HG03135 (cell line): ENCODE measurements at regions not wholly inside any gene's neighbourhood (a gene's known extent, or its start where the extent isn't known, plus 50 kb on each side); places are given as distances from the start of the nearest gene placed in this dataset.

ENCODE experiments used
- ATAC-seq: cut with Tn5 transposase; IDR thresholded peaks from one replicate; pipeline ENCODE4 v1.9.1; 2021; ENCODE audit warnings: mild to moderate bottlenecking, moderate library complexity; ENCODE audit not compliant: unreplicated experiment

DNA sequence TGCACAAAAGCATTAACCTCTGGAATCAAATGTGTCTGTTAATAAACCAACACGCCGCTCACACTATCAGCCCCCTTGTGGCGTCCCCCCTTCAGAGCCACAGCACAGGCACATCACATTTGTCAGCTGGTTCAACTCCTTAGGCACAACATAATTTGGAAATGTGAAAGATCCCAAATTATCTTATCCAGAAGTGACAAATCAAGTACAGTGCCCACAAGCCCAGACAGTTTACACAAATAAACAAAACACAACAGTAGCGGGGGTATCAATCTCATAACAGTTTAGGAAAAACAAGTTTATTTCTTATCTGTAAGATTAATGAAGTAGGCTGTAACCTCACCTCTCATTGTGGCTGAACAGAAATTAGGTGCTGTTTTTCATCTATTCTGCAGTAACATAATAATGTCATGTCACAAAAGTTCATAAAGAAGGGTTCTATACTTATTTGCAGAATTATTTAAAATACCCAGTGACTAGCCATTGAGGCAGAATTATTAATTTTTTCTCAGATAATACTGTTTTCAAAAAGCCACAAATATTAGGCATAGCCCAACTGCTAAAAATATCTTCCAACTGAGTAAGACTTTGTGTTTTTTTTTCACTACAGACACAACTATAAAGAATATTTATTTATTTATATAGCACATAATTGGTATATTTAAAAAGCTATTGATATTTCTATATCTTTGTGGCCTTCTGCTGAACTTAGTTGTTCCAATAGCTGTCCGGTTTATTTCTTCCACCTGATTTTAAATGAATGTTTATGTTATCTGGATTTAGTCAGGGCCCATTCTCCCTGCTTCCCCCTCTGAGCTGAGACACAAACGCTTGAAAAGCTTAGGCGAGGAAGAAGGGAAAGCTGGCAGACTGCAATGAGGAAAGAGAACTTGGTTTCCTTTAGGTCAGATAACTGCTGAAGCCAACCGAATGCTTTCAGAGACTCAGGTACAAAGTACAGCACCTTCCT lies 214.7 kb downstream of the QDPR start:
- ATAC-seq, result no peak

DNA sequence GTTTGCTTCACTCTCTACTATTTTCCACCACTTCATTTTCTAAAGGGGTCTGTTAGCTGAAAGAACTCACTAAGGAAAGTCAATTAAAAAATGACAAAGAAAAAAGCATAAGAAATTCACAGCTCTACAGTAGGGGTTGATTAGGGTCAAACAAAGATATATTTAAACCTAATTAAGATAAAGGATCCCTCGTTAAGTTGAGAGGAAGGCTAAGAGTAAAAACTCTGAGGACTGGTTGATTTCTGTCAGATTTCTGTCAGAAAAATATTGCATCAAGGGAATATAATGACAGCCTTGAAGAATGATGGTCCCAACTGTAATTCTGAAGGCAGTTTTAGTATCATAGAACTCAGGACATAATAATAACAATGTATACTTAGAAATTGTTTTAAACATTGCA lies 218.0 kb downstream of the QDPR start:
- no peak for ATAC-seq

DNA sequence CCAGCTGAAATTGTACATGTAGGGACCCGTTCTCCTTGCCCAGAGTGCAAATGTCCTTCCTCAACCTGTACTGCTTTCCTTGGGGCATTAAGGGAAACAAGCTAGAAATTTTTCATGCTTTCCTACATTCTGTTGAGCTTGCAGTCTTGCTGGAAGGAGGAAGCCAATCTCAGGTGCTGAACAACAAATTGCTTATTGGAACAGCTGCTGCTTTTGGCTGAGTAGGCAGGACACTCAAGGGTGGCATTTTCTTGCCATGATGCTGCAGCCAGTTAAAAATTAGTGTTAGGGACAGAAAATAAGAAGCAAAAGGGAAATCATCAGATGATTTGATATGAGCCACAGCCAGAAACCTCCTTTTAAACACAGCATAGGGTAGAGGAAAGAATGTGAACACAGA lies 223.7 kb downstream of the QDPR start:
- ATAC-seq, result no peak

DNA sequence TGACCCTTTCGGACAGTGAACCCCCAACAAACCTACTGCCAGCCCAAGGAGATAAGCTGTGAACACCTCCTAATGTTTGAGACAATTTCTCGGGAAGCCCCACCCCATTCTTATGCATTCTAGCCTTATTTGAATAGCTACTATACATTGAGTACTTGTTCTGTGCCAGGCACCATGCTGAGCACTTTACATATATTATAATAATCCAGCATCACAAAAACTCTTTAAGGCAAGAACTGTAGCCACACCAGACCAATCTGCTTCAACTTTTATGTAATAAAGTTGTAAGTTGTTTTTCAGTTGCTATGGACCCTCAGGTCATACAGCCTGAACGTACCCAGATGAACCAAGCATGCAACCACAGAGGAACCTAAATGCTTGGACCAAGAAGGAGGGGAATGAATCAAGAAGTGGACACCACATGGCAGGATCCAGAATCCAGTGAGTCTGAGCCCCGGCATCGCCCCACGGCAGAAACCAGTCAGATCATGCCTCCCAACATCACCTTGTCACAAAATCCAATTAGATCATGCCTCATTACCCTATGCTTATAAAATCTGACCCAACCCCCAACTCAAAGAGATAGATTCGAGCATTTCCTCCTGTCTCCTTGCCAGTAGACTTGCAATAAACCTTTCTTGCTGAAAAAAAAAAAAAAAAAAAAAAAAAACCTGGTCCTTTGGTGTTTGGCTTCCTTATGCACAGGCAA lies 225.0 kb downstream of the QDPR start:
- no peak for ATAC-seq

DNA sequence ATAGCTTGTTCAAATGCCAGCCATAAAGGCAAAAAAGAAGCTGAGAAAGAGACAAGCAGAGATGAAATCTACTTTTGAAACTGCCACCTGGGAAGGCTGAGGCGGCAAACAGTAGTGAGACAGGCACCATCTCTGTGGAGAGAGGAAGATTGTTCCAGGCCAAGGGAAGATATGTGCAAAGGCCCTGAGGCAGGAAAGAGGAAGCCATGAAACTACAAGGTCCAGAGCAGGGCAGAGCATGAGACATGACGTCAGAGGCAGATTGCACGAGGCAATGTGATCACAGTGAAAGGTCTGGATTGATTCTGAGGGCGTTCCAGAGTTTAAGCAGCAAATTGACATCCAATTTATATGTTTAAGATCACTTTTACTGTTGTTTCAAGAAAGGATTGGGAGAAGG lies 226.1 kb downstream of the QDPR start:
- ATAC-seq, result no peak

DNA sequence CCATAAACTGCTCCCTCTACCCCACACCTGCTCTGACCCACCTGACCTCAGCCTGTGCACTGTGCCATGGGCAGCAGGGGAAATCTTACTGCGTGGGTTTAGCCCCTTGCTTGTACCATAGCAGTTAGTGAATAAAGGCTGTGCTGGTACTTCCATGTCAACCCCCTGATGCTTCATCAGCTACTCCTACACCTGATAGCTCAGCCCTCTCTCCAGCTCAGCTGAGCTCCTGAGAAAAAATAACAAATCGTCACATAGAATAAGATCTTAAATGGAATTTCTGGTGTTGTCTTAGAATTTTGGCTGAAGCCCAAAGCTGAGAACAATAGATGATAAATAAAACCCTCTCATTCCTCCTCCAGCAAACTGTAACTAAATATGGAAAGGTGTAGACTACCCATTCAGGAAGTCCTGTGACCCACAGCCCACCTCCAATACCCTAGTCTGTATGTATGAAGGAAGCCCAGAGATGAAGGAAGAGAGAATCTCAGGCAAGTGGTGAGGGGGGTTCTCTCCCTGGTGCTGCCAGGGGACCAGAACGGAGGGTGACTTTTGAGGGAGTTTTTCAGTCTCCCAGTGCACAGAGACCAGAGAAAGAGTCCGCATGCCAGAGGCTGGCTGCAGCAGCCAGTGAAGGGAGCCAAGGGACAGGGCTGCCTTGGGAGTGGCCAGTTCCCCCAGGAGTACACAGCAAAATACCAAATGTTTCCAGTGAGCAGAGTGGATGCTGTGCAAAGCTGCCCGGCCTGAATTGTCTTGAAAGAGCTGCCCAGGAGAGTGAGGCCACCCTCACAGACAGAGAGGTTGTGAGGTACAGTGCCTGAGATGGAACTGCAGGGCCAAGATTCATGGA lies 227.3 kb downstream of the QDPR start:
- ATAC-seq, result no peak

DNA sequence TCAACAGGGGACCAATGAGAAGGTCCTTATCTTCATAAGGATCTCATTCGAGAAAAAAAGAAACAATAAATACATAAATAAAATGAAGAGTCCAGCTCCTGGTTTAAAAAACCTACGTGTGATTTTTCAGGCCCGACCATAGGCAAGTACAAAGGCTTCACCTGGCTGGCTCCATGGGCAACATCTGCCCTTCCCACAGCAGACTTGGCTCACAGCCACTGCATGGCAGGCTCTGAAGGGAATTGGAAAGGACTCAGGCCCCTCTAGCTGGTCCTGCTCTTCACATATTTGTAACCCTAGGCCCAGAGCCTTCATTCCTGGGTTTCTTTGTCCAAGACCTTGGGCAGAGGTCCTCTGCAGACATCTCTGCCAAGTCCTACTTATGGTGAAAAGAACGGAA lies 228.1 kb downstream of the QDPR start:
- ATAC-seq, result no peak

DNA sequence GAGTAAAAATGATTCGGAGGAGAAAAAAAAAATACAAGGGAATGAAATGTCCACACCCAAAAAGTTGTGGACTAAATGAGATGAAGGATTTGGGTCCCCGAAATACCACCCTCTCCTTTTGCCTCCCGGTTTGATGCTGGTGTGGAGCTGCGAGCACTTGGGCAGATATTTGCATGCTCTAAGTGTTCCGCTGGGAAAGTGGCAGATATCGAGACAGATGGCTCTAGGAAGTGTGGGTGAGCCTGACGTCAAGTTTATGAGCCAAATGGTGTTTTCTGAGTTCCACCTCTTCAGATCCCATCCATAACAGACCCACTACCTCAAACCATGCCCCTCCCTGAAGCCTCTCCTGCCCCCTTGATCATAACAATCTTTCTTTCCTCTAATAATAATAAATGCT lies 228.6 kb downstream of the QDPR start:
- no peak for ATAC-seq

DNA sequence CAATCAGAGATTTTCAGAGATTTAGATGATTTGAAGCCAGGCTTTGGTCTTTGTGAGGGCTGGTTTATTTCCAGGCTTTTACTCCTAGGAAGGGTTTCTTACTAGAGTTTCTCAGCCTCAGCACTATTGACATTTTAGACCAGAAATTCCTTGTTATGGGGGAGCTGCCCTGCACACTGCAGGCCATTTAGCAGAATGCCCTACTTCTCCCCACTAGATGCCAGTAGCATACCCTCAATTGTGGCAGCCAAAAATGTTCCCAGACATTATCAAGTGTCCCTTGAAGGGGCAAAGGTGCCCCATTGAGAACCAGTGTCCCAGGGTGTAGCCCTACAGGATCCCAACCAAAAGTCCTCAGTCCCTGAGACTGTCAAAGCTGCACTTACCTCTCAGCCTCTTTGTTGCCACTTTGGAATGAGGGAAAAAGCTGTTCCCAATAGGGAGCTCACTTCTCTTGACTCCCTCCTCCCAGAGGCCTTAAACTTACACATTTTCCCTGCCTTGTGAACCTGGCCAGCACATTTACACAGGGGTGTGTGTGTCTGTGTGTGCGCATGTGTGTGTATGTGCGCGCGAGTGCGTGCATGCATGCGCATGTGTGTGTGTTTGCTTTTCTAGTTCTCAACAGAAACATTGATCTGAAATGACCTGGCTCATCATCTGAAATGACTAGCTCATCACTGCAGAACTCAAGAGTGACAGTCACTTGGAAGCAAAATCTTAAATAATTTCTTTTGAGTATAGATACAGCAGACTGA lies 231.4 kb downstream of the QDPR start:
- ATAC-seq, result no peak

DNA sequence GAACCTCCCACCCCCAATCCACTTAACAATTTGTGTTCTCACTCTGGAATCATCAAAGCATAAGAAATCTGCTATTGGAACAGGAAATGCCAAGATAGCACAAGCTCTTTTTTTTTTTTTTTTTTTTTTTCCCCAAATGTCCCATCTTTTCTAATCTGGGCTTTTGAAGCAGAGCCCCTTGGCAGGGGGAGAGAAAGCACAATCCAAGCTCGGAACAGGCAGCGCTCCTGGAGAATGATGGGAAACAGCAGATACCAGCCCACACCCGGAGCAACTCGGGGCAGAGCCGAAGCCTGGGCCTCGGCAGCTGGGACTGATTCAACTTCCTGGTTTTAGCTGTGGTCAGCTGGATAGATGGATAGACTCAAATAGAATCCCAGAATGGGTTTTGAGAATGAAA lies 235.1 kb downstream of the QDPR start:
- no peak for ATAC-seq

DNA sequence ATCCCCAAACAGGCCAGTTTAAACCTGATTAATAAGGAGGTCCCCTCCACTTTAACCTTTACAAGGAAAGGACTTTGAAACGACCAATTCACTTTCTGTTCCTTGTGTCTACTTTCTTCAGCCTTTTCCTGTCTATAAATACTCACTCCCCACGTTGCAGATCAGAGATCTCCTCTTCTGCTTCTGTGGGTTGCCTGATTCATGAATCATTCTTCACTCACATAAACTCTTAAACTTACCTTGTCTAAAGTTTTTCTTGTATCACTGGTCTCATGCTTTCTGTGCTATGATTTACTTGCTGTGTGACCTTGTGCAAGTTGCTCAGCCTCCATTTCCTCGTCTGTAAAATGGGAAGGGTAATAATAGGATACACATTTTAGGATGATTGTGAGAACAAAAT lies 236.1 kb downstream of the QDPR start:
- no peak for ATAC-seq

DNA sequence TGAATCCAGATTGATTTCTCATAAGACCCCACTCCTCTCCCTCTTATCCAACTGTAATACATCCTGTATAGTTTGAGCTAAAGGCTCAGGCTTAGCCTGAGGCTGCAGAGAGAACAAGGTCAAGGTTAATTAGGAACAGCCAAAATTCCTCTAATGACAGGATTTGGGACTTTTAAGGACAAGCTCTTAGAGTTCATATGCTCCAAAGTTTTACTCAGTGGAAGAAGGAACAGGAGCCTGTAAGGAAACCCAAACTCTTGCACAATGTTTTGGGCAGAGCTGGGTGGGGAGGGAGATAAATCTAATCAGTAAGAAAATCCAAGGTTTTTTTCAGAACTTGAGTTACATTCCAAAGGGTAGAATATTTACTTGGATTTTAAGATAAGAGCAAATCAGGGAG lies 238.8 kb downstream of the QDPR start:
- ATAC-seq, result no peak

DNA sequence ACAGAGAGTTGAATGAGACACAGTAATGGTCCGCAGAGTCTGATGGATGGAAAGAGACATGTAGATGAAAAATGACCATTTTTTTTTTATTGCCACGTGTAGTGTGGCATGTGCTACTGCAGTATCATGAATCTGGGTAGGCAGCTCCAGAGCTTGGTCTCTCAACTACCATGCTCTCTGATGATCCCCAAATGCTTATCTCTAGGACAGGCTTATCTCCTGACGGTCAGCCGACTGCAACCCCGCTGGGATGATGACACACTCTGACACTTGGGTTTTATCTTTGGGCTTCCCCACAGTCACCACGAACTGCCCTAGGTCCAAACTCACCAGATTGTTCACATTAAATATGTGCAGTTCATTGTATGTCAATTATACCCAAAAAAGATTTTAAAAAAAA lies 239.7 kb downstream of the QDPR start:
- ATAC-seq, result no peak

DNA sequence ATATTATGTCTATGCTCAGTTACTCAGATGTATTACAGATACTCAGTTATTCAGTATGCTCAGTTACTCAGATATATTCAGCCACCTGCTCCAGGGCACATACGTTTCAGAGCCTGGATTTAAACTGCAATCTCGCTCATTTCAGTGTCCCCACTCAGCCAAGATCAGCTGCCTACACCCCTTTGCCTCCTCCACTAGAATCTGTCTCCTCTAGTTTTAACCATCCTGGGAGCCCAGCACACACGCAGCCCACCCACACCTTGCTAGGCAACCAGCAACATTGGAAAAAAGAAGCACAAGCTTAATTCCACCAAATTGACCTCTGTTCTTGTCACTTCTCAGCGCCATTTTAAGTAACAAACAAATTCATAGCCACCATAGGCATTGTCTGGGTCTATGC lies 246.2 kb downstream of the QDPR start:
- no peak for ATAC-seq

DNA sequence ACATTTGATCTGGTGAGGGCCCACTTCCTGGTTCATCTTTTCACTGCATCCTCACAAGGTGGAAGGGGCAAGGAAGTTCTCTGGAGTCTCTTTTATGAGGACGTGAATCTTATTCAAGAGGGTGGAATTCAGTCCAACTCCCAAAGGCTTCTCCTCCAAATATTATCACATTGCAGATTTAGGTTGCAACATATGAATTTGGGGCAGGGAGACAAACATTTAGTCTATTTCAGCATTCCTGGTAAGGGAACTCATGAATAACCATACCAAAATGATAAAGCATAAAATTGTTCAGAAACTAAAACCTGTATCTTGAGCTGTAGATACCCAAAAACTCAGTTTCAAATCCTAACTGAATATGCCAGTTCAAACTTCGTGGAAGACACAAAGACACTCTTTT lies 246.8 kb downstream of the QDPR start:
- no peak for ATAC-seq

DNA sequence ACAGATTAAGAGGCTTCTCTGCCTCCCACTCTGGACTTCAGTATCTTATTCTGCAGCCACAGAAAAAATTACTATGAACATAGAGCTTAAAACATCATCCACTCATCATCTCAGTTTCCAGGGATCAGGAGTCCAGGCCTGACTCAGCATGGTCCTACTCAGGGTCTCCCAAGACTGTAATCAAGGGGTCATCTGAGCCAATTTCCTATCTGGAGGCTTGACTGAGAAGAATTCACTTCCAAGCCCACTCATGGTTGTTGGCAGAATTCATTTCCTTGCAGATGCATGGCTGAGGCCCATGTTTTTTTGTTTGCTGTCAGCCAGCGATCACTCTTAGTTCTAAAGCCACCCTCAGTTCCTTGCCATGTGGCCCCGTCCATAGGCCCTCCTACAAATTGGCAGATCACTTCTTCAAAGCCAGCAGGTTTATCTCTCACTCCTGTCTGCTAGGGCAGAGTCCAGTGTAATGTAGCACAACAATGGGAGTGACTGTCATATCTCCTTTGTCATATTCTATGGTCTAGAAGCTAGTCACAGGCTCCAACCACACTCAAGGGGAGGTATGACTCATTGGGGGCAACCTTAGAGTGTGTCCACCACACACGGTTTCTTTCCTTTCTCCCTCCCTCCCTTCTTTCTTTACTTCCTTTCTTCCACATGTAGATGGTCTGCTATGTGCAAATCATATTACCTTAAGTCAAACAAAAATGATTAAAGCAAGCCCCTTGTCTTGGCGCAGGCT lies 251.6 kb downstream of the QDPR start:
- no peak for ATAC-seq

DNA sequence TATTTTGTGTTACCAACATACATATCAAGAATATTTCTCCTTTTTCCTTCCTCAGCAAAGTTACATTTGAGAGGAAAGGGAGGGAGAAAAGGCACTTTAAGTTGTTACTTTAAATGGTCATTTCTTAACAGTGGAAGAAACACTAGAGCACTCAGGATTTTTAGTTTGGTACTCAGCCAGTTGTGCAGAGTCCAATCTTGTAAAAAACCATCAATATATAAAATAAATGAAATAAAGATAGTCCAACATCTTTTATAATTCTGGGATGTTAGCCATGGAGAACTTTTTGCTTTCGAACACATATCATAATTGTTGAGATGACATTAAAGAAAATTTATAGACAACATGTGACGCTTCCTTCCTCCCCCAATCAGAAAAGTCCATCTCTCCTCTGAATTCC lies 253.8 kb downstream of the QDPR start:
- ATAC-seq, result no peak

DNA sequence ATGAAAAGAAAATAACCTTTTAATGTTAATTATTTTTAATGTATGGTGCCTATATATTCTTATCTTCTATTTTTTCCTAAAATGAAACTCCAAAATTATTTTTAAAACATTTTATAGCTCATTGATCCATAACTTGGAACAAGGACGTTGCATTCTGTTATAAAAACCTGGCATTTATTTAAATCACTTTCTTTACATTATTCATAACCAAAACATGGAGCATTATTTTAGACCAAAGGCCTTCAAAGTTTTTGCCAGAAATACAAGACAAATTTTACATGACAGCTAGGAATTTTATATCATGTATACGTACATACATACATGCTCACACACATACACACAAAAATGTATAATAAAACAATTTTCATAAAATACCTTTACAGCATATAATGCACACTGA lies 259.8 kb downstream of the QDPR start:
- no peak for ATAC-seq

DNA sequence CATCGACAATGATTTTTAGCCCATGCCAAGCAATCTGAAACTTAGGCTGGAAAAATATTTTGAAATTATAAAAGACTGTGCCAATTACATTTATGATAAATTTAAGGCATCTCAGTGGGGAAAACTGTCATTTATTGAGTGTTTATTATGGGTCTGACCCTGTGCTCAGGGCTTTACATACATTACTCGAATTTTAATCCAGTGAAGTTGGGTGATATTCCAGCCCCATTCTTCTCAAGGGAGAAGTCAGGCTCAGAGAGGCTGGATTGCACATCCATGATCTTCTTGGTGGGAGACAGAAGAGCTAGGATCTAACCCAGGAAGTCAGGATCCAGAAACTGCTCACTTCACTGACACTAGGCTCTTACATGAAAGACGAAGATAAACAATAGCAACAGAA lies 260.8 kb downstream of the QDPR start:
- ATAC-seq, result no peak

DNA sequence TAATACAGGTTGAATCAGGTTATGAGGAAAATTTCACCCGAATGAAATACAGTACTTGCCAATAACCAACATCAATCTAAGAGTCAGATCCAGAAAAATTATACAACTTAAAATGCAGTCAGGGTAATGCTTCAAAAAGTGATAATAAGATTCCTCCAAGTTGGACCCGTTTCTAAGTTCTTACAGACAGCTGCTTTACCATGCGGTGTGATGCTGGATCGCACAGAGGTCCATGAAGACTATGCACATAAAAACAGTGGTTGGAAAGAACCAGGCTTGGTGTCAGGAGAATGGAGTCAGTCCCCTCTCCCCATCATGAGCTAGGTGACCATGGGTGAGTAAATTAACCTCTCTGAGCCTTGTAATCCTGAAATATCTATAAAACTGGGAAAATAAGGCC lies 261.3 kb downstream of the QDPR start:
- no peak for ATAC-seq
